ENCODE measurements at regions not wholly inside any gene's neighbourhood (a gene's known extent, or its start where the extent isn't known, plus 50 kb on each side); places are given as distances from the start of the nearest gene placed in this dataset.

- H3K4me2 ChIP-seq (ENCODE audit: low read depth, low read length, poor library complexity, severe bottlenecking): no peak overlapping the region
- H3K4me3 ChIP-seq (ENCODE audit: low read length): no peak overlapping the region
- no peak overlapping the region for H3K9ac ChIP-seq (ENCODE audit: low read length)
- H3K4me1 ChIP-seq (ENCODE audit: low read length): no peaks in the 10 kb centered on the region
- H3K36me3 ChIP-seq (ENCODE audit: insufficient read depth, low read length): no peaks in the 10 kb centered on the region
- no peaks in the 10 kb centered on the region for H3K27me3 ChIP-seq (ENCODE audit: low read length)
- no peak overlapping the region for H2AFZ ChIP-seq (ENCODE audit: low read length)
- DNase-seq: no peak
- H3K79me2 ChIP-seq (ENCODE audit: low read length): no peaks in the 10 kb centered on the region
- peaks cover 57% of the 10 kb centered on the region for H3K9me3 ChIP-seq (ENCODE audit: low read length)
- no peak overlapping the region for H3K27ac ChIP-seq (ENCODE audit: low read length)
- no peaks in the 10 kb centered on the region for H4K20me1 ChIP-seq (ENCODE audit: insufficient read depth, low read depth, low read length)
- no peaks in the 10 kb centered on the region for H3K9me2 ChIP-seq (replicated peaks; ENCODE audit: insufficient read depth, low read length)
Measured at GRCh38 chr4:166481739-166482138, 608.7 kb downstream of the TLL1 start.

- no peaks in the 10 kb centered on the region for H3K36me3 ChIP-seq (ENCODE audit: insufficient read depth, low read length)
- no peaks in the 10 kb centered on the region for H3K79me2 ChIP-seq (ENCODE audit: low read length)
- H2AFZ ChIP-seq (ENCODE audit: low read length): no peak overlapping the region
- H3K27ac ChIP-seq (ENCODE audit: low read length): no peak overlapping the region
- peaks cover 54% of the 10 kb centered on the region for H3K9me3 ChIP-seq (ENCODE audit: low read length)
- no peaks in the 10 kb centered on the region for H4K20me1 ChIP-seq (ENCODE audit: insufficient read depth, low read depth, low read length)
- no peak overlapping the region for H3K4me3 ChIP-seq (ENCODE audit: low read length)
- H3K9me2 ChIP-seq (replicated peaks; ENCODE audit: insufficient read depth, low read length): no peaks in the 10 kb centered on the region
- no peaks in the 10 kb centered on the region for H3K27me3 ChIP-seq (ENCODE audit: low read length)
- H3K4me1 ChIP-seq (ENCODE audit: low read length): no peaks in the 10 kb centered on the region
- H3K9ac ChIP-seq (ENCODE audit: low read length): no peak overlapping the region
- DNase-seq: no peak
- no peak overlapping the region for H3K4me2 ChIP-seq (ENCODE audit: low read depth, low read length, poor library complexity, severe bottlenecking)
Measured at GRCh38 chr4:166482758-166483157, 609.7 kb downstream of the TLL1 start.

GRCh38 chr4:166491635-166492034, 618.6 kb downstream of the TLL1 start:
- Histone ChIP-seq H3K4me1 (ENCODE audit: low read length) (no peaks in the 10 kb centered on the region), H4K20me1 (ENCODE audit: insufficient read depth, low read depth, low read length) (no peaks in the 10 kb centered on the region), H2AFZ (ENCODE audit: low read length) (no peak overlapping the region), H3K4me3 (ENCODE audit: low read length) (no peak overlapping the region), H3K79me2 (ENCODE audit: low read length) (no peaks in the 10 kb centered on the region), H3K4me2 (ENCODE audit: low read depth, low read length, poor library complexity, severe bottlenecking) (no peak overlapping the region), H3K9ac (ENCODE audit: low read length) (no peak overlapping the region), H3K9me3 (ENCODE audit: low read length) (peaks cover 53% of the 10 kb centered on the region), H3K27ac (ENCODE audit: low read length) (no peak overlapping the region), H3K27me3 (ENCODE audit: low read length) (no peaks in the 10 kb centered on the region), H3K36me3 (ENCODE audit: insufficient read depth, low read length) (no peaks in the 10 kb centered on the region), H3K9me2 (replicated peaks; ENCODE audit: insufficient read depth, low read length) (no peaks in the 10 kb centered on the region)
- no peak for DNase-seq

GRCh38 chr4:166493924-166494345, 620.9 kb downstream of the TLL1 start:
- H3K4me1 ChIP-seq (ENCODE audit: low read length): no peaks in the 10 kb centered on the region
- H3K4me2 ChIP-seq (ENCODE audit: low read depth, low read length, poor library complexity, severe bottlenecking): no peak overlapping the region
- no peak for DNase-seq
- H3K9me3 ChIP-seq (ENCODE audit: low read length): peaks cover 53% of the 10 kb centered on the region
- no peaks in the 10 kb centered on the region for H4K20me1 ChIP-seq (ENCODE audit: insufficient read depth, low read depth, low read length)
- H3K79me2 ChIP-seq (ENCODE audit: low read length): no peaks in the 10 kb centered on the region
- no peak overlapping the region for H3K4me3 ChIP-seq (ENCODE audit: low read length)
- H3K27me3 ChIP-seq (ENCODE audit: low read length): no peaks in the 10 kb centered on the region
- no peak overlapping the region for H3K9ac ChIP-seq (ENCODE audit: low read length)
- H2AFZ ChIP-seq (ENCODE audit: low read length): no peak overlapping the region
- no peaks in the 10 kb centered on the region for H3K36me3 ChIP-seq (ENCODE audit: insufficient read depth, low read length)
- H3K27ac ChIP-seq (ENCODE audit: low read length): no peak overlapping the region
- H3K9me2 ChIP-seq (replicated peaks; ENCODE audit: insufficient read depth, low read length): no peaks in the 10 kb centered on the region

- Histone ChIP-seq H3K4me2 (ENCODE audit: low read depth, low read length, poor library complexity, severe bottlenecking) (no peak overlapping the region), H3K9me3 (ENCODE audit: low read length) (peaks cover 53% of the 10 kb centered on the region), H3K27me3 (ENCODE audit: low read length) (no peaks in the 10 kb centered on the region), H2AFZ (ENCODE audit: low read length) (no peak overlapping the region), H3K36me3 (ENCODE audit: insufficient read depth, low read length) (no peaks in the 10 kb centered on the region), H3K4me3 (ENCODE audit: low read length) (no peak overlapping the region), H4K20me1 (ENCODE audit: insufficient read depth, low read depth, low read length) (no peaks in the 10 kb centered on the region), H3K27ac (ENCODE audit: low read length) (no peak overlapping the region), H3K9me2 (replicated peaks; ENCODE audit: insufficient read depth, low read length) (no peaks in the 10 kb centered on the region), H3K4me1 (ENCODE audit: low read length) (no peaks in the 10 kb centered on the region), H3K9ac (ENCODE audit: low read length) (no peak overlapping the region), H3K79me2 (ENCODE audit: low read length) (no peaks in the 10 kb centered on the region)
- no peak for DNase-seq
Measured at GRCh38 chr4:166498546-166498945, 625.5 kb downstream of the TLL1 start.

- Histone ChIP-seq H3K79me2 (ENCODE audit: low read length) (no peaks in the 10 kb centered on the region), H3K27me3 (ENCODE audit: low read length) (no peaks in the 10 kb centered on the region)
Measured at GRCh38 chr4:166499820-166500219, 626.8 kb downstream of the TLL1 start.

GRCh38 chr4:166501941-166502382, 628.9 kb downstream of the TLL1 start:
- H3K79me2 ChIP-seq (ENCODE audit: low read length): no peaks in the 10 kb centered on the region
- H3K4me2 ChIP-seq (ENCODE audit: low read depth, low read length, poor library complexity, severe bottlenecking): no peak overlapping the region
- no peak overlapping the region for H2AFZ ChIP-seq (ENCODE audit: low read length)
- no peaks in the 10 kb centered on the region for H3K36me3 ChIP-seq (ENCODE audit: insufficient read depth, low read length)
- no peak overlapping the region for H3K27ac ChIP-seq (ENCODE audit: low read length)
- no peak overlapping the region for H3K4me3 ChIP-seq (ENCODE audit: low read length)
- no peak overlapping the region for H3K9ac ChIP-seq (ENCODE audit: low read length)
- H3K9me3 ChIP-seq (ENCODE audit: low read length): peaks cover 62% of the 10 kb centered on the region
- H3K27me3 ChIP-seq (ENCODE audit: low read length): no peaks in the 10 kb centered on the region
- no peaks in the 10 kb centered on the region for H4K20me1 ChIP-seq (ENCODE audit: insufficient read depth, low read depth, low read length)
- H3K4me1 ChIP-seq (ENCODE audit: low read length): no peaks in the 10 kb centered on the region
- peak; percentile 53 for DNase-seq
- H3K9me2 ChIP-seq (replicated peaks; ENCODE audit: insufficient read depth, low read length): no peaks in the 10 kb centered on the region

More at GRCh38 chr4:166499820-166500219, 626.8 kb downstream of the TLL1 start:
- DNase-seq: no peak
- H3K9me2 ChIP-seq (replicated peaks; ENCODE audit: insufficient read depth, low read length): no peaks in the 10 kb centered on the region
- H3K9ac ChIP-seq (ENCODE audit: low read length): no peak overlapping the region
- no peaks in the 10 kb centered on the region for H4K20me1 ChIP-seq (ENCODE audit: insufficient read depth, low read depth, low read length)
- no peak overlapping the region for H3K4me2 ChIP-seq (ENCODE audit: low read depth, low read length, poor library complexity, severe bottlenecking)
- no peaks in the 10 kb centered on the region for H3K36me3 ChIP-seq (ENCODE audit: insufficient read depth, low read length)
- H3K4me1 ChIP-seq (ENCODE audit: low read length): no peaks in the 10 kb centered on the region
- H3K27ac ChIP-seq (ENCODE audit: low read length): no peak overlapping the region
- peaks cover 59% of the 10 kb centered on the region for H3K9me3 ChIP-seq (ENCODE audit: low read length)
- no peak overlapping the region for H3K4me3 ChIP-seq (ENCODE audit: low read length)
- peak overlapping the region; percentile 7; the same call in 1 of the 2 replicates for H2AFZ ChIP-seq (ENCODE audit: low read length)

GRCh38 chr4:166502660-166503059, 629.6 kb downstream of the TLL1 start:
- no peaks in the 10 kb centered on the region for H3K27me3 ChIP-seq (ENCODE audit: low read length)
- no peaks in the 10 kb centered on the region for H3K9me2 ChIP-seq (replicated peaks; ENCODE audit: insufficient read depth, low read length)
- H4K20me1 ChIP-seq (ENCODE audit: insufficient read depth, low read depth, low read length): no peaks in the 10 kb centered on the region
- no peaks in the 10 kb centered on the region for H3K4me1 ChIP-seq (ENCODE audit: low read length)
- H3K9me3 ChIP-seq (ENCODE audit: low read length): peaks cover 61% of the 10 kb centered on the region
- no peaks in the 10 kb centered on the region for H3K36me3 ChIP-seq (ENCODE audit: insufficient read depth, low read length)
- H3K27ac ChIP-seq (ENCODE audit: low read length): no peak overlapping the region
- H3K9ac ChIP-seq (ENCODE audit: low read length): no peak overlapping the region
- no peak overlapping the region for H3K4me2 ChIP-seq (ENCODE audit: low read depth, low read length, poor library complexity, severe bottlenecking)
- DNase-seq: no peak
- no peak overlapping the region for H2AFZ ChIP-seq (ENCODE audit: low read length)
- no peaks in the 10 kb centered on the region for H3K79me2 ChIP-seq (ENCODE audit: low read length)
- no peak overlapping the region for H3K4me3 ChIP-seq (ENCODE audit: low read length)

- Histone ChIP-seq H3K9me2 (replicated peaks; ENCODE audit: insufficient read depth, low read length) (no peaks in the 10 kb centered on the region), H3K27me3 (ENCODE audit: low read length) (no peaks in the 10 kb centered on the region), H3K27ac (ENCODE audit: low read length) (no peak overlapping the region), H3K79me2 (ENCODE audit: low read length) (no peaks in the 10 kb centered on the region), H4K20me1 (ENCODE audit: insufficient read depth, low read depth, low read length) (no peaks in the 10 kb centered on the region), H3K4me1 (ENCODE audit: low read length) (no peaks in the 10 kb centered on the region), H2AFZ (ENCODE audit: low read length) (no peak overlapping the region), H3K4me3 (ENCODE audit: low read length) (no peak overlapping the region), H3K9me3 (ENCODE audit: low read length) (peaks cover 51% of the 10 kb centered on the region), H3K36me3 (ENCODE audit: insufficient read depth, low read length) (no peaks in the 10 kb centered on the region), H3K9ac (ENCODE audit: low read length) (no peak overlapping the region), H3K4me2 (ENCODE audit: low read depth, low read length, poor library complexity, severe bottlenecking) (no peak overlapping the region)
- no peak for DNase-seq
Measured at GRCh38 chr4:166506051-166506450, 633.0 kb downstream of the TLL1 start.
